Umbilical cord (tissue), 1 donor: ENCODE measurements at regions not wholly inside any gene's neighbourhood (a gene's known extent, or its start where the extent isn't known, plus 50 kb on each side); places are given as distances from the start of the nearest gene placed in this dataset.

Source experiments
- DNase-seq: peaks from one replicate; pipeline ENCODE4 v3.0.0-alpha.2; 2015; ENCODE audit warnings: low spot score

GRCh38 chr1:200319148-200319547 is 90.7 kb downstream of the ZNF281 start:
- DNase-seq, result no peak

- DNase-seq, result no peak
Observed at GRCh38 chr1:200317236-200317635, 92.6 kb downstream of the ZNF281 start.

- no peak for DNase-seq
Observed at GRCh38 chr1:200316148-200316803, 93.6 kb downstream of the ZNF281 start.

- DNase-seq, result peak; percentile 47
Observed at GRCh38 chr1:200314085-200314750, 95.6 kb downstream of the ZNF281 start.

- no peak for DNase-seq
Observed at GRCh38 chr1:200311256-200311655, 98.6 kb downstream of the ZNF281 start.

GRCh38 chr1:200310824-200311223 is 99.0 kb downstream of the ZNF281 start:
- no peak for DNase-seq

- no peak for DNase-seq
Observed at GRCh38 chr1:200307755-200308066, 102.1 kb downstream of the ZNF281 start.

- no peak for DNase-seq
Observed at GRCh38 chr1:200306944-200307754, 102.7 kb downstream of the ZNF281 start.

GRCh38 chr1:200305806-200306205 is 104.0 kb downstream of the ZNF281 start:
- DNase-seq, result no peak

- DNase-seq, result no peak
Observed at GRCh38 chr1:200304171-200304570, 105.7 kb downstream of the ZNF281 start.

GRCh38 chr1:200302921-200303290 is 106.9 kb downstream of the ZNF281 start:
- DNase-seq, result no peak

- peak; percentile 28 for DNase-seq
Observed at GRCh38 chr1:200302192-200302920, 107.5 kb downstream of the ZNF281 start.

GRCh38 chr1:200301152-200301551 is 108.7 kb downstream of the ZNF281 start:
- DNase-seq, result no peak

- DNase-seq, result no peak
Observed at GRCh38 chr1:200299571-200299970, 110.3 kb downstream of the ZNF281 start.

GRCh38 chr1:200298242-200298641 is 111.6 kb downstream of the ZNF281 start:
- DNase-seq, result no peak

- no peak for DNase-seq
Observed at GRCh38 chr1:200296091-200296661, 113.7 kb downstream of the ZNF281 start.

GRCh38 chr1:200294241-200294640 is 115.6 kb downstream of the ZNF281 start:
- no peak for DNase-seq

GRCh38 chr1:200292699-200293098 is 117.1 kb downstream of the ZNF281 start:
- DNase-seq, result no peak

- no peak for DNase-seq
Observed at GRCh38 chr1:200291106-200291505, 118.7 kb downstream of the ZNF281 start.

- DNase-seq, result no peak
Observed at GRCh38 chr1:200290010-200290685, 119.7 kb downstream of the ZNF281 start.

- no peak for DNase-seq
Observed at GRCh38 chr1:200288226-200288625, 121.6 kb downstream of the ZNF281 start.
